NB4 (cell line): ENCODE measurements at regions not wholly inside any gene's neighbourhood (a gene's known extent, or its start where the extent isn't known, plus 50 kb on each side); places are given as distances from the start of the nearest gene placed in this dataset.

Experiments
- DNase-seq: peaks from one replicate; pipeline ENCODE4 v3.0.0; 2010; ENCODE audit warnings: low read depth
- H3K4me3 ChIP-seq: one replicate; pipeline ENCODE4 v1.5.1; 2011; ENCODE audit warnings: mild to moderate bottlenecking, low read depth, low read length, moderate library complexity
- CTCF ChIP-seq: IDR thresholded peaks from one replicate; pipeline ENCODE4 v1.5.1; 2012; ENCODE audit warnings: low read depth, low read length
- MYC ChIP-seq: IDR thresholded peaks from 2 replicates; pipeline ENCODE4 v1.6.1; 2011; ENCODE audit warnings: low read depth, low read length
- POLR2A ChIP-seq: IDR thresholded peaks from 2 replicates; pipeline ENCODE4 v1.6.1; 2011; ENCODE audit warnings: mild to moderate bottlenecking; ENCODE audit not compliant: insufficient read length; ENCODE audit errors: extremely low read depth
- TF ChIP-seq, protein P1 (sequence below): IDR thresholded peaks from 2 replicates; pipeline ENCODE4 v1.6.1; 2011; ENCODE audit warnings: low read depth, low read length

DNA sequence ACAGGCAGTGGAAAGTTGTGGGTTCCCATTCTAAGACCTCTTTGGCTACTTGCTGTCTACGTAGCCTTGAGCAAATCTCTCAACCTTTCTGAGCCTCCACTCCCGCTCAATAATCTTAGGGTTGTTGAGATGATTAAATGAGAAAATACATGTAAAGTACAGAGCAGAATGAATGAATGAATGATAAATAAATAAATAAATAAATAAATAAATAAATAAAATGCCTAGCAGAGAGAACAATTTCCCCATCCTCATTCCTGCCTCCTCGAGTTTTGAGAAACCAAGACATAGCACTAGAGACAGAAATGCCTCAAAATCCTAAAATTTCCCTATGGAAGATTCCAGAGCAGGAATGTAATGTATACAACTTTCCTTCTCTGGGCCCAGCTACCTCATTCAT, 128.3 kb upstream of the RAD23B start:
- H3K4me3 ChIP-seq, result no peak overlapping the region
- DNase-seq, result no peak
- TF ChIP-seq POLR2A (no peak), CTCF (no peak), MYC (no peak)
- TF ChIP-seq, protein P1, sequence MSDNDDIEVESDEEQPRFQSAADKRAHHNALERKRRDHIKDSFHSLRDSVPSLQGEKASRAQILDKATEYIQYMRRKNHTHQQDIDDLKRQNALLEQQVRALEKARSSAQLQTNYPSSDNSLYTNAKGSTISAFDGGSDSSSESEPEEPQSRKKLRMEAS, result no peak

- no peak overlapping the region for H3K4me3 ChIP-seq
- no peak for DNase-seq
Observed at GRCh38 chr9:107155244-107155817, 127.7 kb upstream of the RAD23B start.

GRCh38 chr9:107158321-107158720, 124.8 kb upstream of the RAD23B start:
- DNase-seq, result peak; percentile 16
- TF ChIP-seq MYC (no peak), CTCF (peak; percentile 28)
- TF ChIP-seq, protein P1, result no peak
- H3K4me3 ChIP-seq, result no peak overlapping the region

More at GRCh38 chr9:107155244-107155817, 127.7 kb upstream of the RAD23B start:
- TF ChIP-seq CTCF, result no peak
- TF ChIP-seq, protein P1, result no peak
- no peak for TF ChIP-seq MYC
- no peak for TF ChIP-seq POLR2A

- H3K4me3 ChIP-seq, result no peak overlapping the region
- TF ChIP-seq MYC, result no peak
- TF ChIP-seq, protein P1, result no peak
- no peak for DNase-seq
Observed at GRCh38 chr9:107161338-107161737, 121.7 kb upstream of the RAD23B start.

- TF ChIP-seq, protein P1, result no peak
- no peak for TF ChIP-seq POLR2A
- TF ChIP-seq MYC, result no peak
- TF ChIP-seq CTCF, result no peak
- no peak overlapping the region for H3K4me3 ChIP-seq
- DNase-seq, result no peak
Observed at GRCh38 chr9:107163370-107163769, 119.7 kb upstream of the RAD23B start.

DNA sequence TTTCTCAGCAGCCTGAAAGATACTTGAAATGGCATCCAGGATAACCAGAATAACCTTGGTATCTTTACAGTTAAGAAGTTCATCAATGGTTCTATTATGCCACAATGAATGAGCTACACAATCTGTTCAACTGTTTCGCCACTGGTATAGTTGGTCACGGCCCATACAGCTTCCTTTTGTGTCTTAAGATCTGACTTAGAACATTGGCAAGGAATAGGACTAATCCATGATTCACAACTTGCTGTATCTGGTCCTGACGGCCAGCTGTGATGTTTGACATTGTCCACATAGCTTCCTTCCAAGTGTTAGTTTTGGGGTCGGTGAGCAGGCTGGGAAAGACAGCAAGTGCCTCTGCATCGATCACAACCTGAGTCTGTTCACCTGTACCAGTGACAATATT, 113.3 kb upstream of the RAD23B start:
- no peak overlapping the region for H3K4me3 ChIP-seq
- DNase-seq, result no peak
- TF ChIP-seq MYC, result no peak
- TF ChIP-seq, protein P1, result no peak
- TF ChIP-seq CTCF, result no peak
- no peak for TF ChIP-seq POLR2A
